ENCODE measurements at regions not wholly inside any gene's neighbourhood (a gene's known extent, or its start where the extent isn't known, plus 50 kb on each side); places are given as distances from the start of the nearest gene placed in this dataset.

GRCh38 chr2:67729474-67729873 is 332.3 kb downstream of the ETAA1 start:
- no peaks in the 10 kb centered on the region for H3K79me2 ChIP-seq (ENCODE audit: insufficient read depth, low read length)
- POLR2A ChIA-PET, result no interaction called here
- ATAC-seq, result no peak
- no peak overlapping the region for H2AFZ ChIP-seq (ENCODE audit: low read depth, low read length, poor library complexity, severe bottlenecking)
- no peak for DNase-seq (ENCODE audit: low read depth, low spot score)
- H3K9me3 ChIP-seq (ENCODE audit: control insufficient read depth in 1 of 2, insufficient read depth in 1 of 2, low read depth in 1 of 2, low read length in 2 of 2), result no peaks in the 10 kb centered on the region
- H3K9ac ChIP-seq (ENCODE audit: low read length), result no peak overlapping the region
- intact Hi-C loops (cut with micrococcal nuclease), result no loop called here
- H3K9me2 ChIP-seq (ENCODE audit: insufficient read depth), result no peaks in the 10 kb centered on the region
- H3K4me3 ChIP-seq (replicated peaks in 1 of 2; ENCODE audit: low read depth in 1 of 2, low read length in 2 of 2), result no peak overlapping the region
- H3K36me3 ChIP-seq (ENCODE audit: control insufficient read depth in 1 of 2, insufficient read depth in 2 of 2, low read length in 2 of 2), result no peaks in the 10 kb centered on the region
- peaks cover 50% of the 10 kb centered on the region for H3K27me3 ChIP-seq (ENCODE audit: insufficient read depth, low read length)
- no peaks in the 10 kb centered on the region for H4K20me1 ChIP-seq (ENCODE audit: insufficient read depth)
- H3K4me2 ChIP-seq (ENCODE audit: low read length), result no peak overlapping the region
- H3K27ac ChIP-seq (ENCODE audit: low read depth, low read length), result no peak overlapping the region
- no peaks in the 10 kb centered on the region for H3K4me1 ChIP-seq (ENCODE audit: control insufficient read depth in 1 of 2, insufficient read depth in 2 of 2, low read length in 2 of 2)
- no TSS peak for BruUV-seq (replicated peaks)
- CTCF ChIA-PET, result no interaction called here
- TF ChIP-seq CBX3 (IDR thresholded peaks at IDR 0.05; ENCODE audit: low read depth) (no peak), MAX (IDR thresholded peaks at IDR 0.05) (no peak), FOSL1 (IDR thresholded peaks at IDR 0.05; ENCODE audit: low read depth) (no peak), REST (IDR thresholded peaks at IDR 0.05; ENCODE audit: low read depth) (no peak), POLR2A (IDR thresholded peaks at IDR 0.05; ENCODE audit: borderline replicate concordance, extremely low read depth, insufficient read depth, insufficient read length) (no peak)
- RAD21 ChIA-PET (ENCODE audit: low non-redundant PET in 1 of 2, low total read pairs in 2 of 2, uncharacterized antibody in 2 of 2, unreplicated experiment in 2 of 2), result no interaction called here

- CTCF ChIA-PET, result interaction anchor here (0.6 to 3.1 kb wide), 7 partner anchors 28 to 708 kb away, joined by 3 to 28 read pairs (median 3); no protein-coding TSS in a partner anchor
- TF ChIP-seq POLR2A (IDR thresholded peaks at IDR 0.05; ENCODE audit: borderline replicate concordance, extremely low read depth, insufficient read depth, insufficient read length) (no peak), CTCF (IDR thresholded peaks at IDR 0.05 in 2 of 3, conservative IDR thresholded peaks at IDR 0.05 in 1 of 3; ENCODE audit: borderline replicate concordance in 1 of 3, insufficient read depth in 1 of 3, low read depth in 2 of 3, low read length in 2 of 3) (peak; percentile 20 to 49 (median 36); a peak in 4 of 6 replicates), RAD21 (IDR thresholded peaks at IDR 0.05; ENCODE audit: low read depth) (peak; percentile 36)
- no peak overlapping the region for H3K4me2 ChIP-seq (ENCODE audit: low read length)
- H3K9me2 ChIP-seq (ENCODE audit: insufficient read depth), result no peaks in the 10 kb centered on the region
- no peak overlapping the region for H3K27ac ChIP-seq (ENCODE audit: low read depth, low read length)
- no peaks in the 10 kb centered on the region for H3K4me1 ChIP-seq (ENCODE audit: control insufficient read depth in 1 of 2, insufficient read depth in 2 of 2, low read length in 2 of 2)
- RAD21 ChIA-PET (ENCODE audit: low non-redundant PET in 1 of 2, low total read pairs in 2 of 2, uncharacterized antibody in 2 of 2, unreplicated experiment in 2 of 2), result interaction anchor here (0.9 kb wide), 2 partner anchors 298 kb away, joined by 3 to 4 read pairs; no protein-coding TSS in a partner anchor
- H3K9me3 ChIP-seq (ENCODE audit: control insufficient read depth in 1 of 2, insufficient read depth in 1 of 2, low read depth in 1 of 2, low read length in 2 of 2), result no peaks in the 10 kb centered on the region
- no TSS peak for BruUV-seq (replicated peaks)
- peak; percentile 12 for DNase-seq (ENCODE audit: low read depth, low spot score)
- H3K4me3 ChIP-seq (replicated peaks in 1 of 2; ENCODE audit: low read depth in 1 of 2, low read length in 2 of 2), result no peak overlapping the region
- H3K27me3 ChIP-seq (ENCODE audit: insufficient read depth, low read length), result peaks cover 21% of the 10 kb centered on the region
- POLR2A ChIA-PET, result no interaction called here
- ATAC-seq, result peak; percentile 97
- no peaks in the 10 kb centered on the region for H4K20me1 ChIP-seq (ENCODE audit: insufficient read depth)
- no peaks in the 10 kb centered on the region for H3K36me3 ChIP-seq (ENCODE audit: control insufficient read depth in 1 of 2, insufficient read depth in 2 of 2, low read length in 2 of 2)
- intact Hi-C loops (cut with micrococcal nuclease), result loop anchor here (1.0 kb wide), 2 partner anchors 107 to 298 kb away; no protein-coding TSS in a partner anchor
- no peaks in the 10 kb centered on the region for H3K79me2 ChIP-seq (ENCODE audit: insufficient read depth, low read length)
- H2AFZ ChIP-seq (ENCODE audit: low read depth, low read length, poor library complexity, severe bottlenecking), result no peak overlapping the region
- no peak overlapping the region for H3K9ac ChIP-seq (ENCODE audit: low read length)
Observed at GRCh38 chr2:67733517-67733916, 329.3 kb downstream of the C1D start.

All from HCT116 (cell line).